Fibroblast of pulmonary artery (primary cell): ENCODE measurements at regions not wholly inside any gene's neighbourhood (a gene's known extent, or its start where the extent isn't known, plus 50 kb on each side); places are given as distances from the start of the nearest gene placed in this dataset.

Experiments
- DNase-seq: peaks from one replicate; pipeline ENCODE4 v3.0.0-alpha.2; 2010; ENCODE audit warnings: low read depth
- H3K4me3 ChIP-seq: replicated peaks from 2 replicates; pipeline ENCODE4 v1.5.1; 2011; ENCODE audit warnings: low read depth, mild to moderate bottlenecking, control low read depth, low read length, moderate library complexity
- TF ChIP-seq, protein P1 (sequence below): IDR thresholded peaks from 2 replicates; pipeline ENCODE4 v1.5.1; 2011; ENCODE audit warnings: mild to moderate bottlenecking, control low read depth, low read length, inconsistent platforms; ENCODE audit errors: missing control alignments

DNA sequence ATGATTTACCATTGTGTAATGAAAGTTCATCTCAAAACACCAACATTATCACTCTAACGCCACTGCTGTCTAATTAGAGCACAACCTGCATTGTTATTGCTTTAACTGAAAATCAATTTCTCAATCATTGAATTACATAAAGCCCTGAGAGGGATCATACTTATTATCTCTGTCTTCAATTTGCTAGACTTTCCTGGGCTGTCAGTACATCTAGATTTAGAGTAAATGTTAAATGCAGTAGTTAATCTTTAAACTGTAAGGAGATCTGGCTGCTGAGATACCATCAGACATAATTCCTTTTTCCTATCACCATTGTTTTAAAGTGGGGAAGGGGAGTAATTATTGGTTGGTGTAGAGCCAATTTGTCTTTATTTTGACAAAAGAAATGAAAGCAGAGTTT lies 1995.1 kb downstream of the MRPL39 start:
- no peak overlapping the region for H3K4me3 ChIP-seq
- TF ChIP-seq, protein P1, sequence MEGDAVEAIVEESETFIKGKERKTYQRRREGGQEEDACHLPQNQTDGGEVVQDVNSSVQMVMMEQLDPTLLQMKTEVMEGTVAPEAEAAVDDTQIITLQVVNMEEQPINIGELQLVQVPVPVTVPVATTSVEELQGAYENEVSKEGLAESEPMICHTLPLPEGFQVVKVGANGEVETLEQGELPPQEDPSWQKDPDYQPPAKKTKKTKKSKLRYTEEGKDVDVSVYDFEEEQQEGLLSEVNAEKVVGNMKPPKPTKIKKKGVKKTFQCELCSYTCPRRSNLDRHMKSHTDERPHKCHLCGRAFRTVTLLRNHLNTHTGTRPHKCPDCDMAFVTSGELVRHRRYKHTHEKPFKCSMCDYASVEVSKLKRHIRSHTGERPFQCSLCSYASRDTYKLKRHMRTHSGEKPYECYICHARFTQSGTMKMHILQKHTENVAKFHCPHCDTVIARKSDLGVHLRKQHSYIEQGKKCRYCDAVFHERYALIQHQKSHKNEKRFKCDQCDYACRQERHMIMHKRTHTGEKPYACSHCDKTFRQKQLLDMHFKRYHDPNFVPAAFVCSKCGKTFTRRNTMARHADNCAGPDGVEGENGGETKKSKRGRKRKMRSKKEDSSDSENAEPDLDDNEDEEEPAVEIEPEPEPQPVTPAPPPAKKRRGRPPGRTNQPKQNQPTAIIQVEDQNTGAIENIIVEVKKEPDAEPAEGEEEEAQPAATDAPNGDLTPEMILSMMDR, result no peak
- no peak for DNase-seq

DNA sequence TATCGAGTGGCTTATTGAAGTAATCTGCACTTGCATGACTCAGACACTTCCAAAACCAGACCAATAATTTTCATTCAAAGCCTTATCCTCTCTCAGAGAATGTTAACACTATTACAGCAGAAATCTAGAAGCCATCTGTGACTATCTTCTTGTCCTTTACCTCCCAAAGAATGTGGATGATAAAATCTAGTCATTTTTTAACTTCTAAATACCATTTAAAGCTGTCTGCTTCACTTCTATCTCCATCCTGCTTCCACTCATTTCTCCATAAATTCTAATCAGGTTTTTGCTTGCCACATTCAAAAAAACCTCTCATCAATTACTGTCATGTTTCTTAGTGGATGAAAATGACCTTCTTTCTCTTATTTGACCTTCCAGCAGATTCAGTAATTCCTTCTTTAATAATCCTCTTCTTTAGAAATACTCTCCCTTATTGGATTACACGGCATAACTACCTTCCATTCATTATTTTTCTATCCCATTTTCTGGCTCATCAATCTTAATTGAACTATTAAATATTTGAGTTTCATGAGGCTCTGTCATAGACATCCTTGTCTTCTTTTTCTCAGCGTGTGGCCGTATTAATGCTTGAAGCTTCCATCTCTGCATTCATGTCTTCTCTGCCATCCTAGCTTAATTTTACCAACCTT lies 1999.4 kb downstream of the MRPL39 start:
- TF ChIP-seq, protein P1, result no peak
- no peak for DNase-seq
- H3K4me3 ChIP-seq, result no peak overlapping the region

- H3K4me3 ChIP-seq, result no peak overlapping the region
- no peak for DNase-seq
- TF ChIP-seq, protein P1, result no peak
Observed at GRCh38 chr21:23601549-23601948, 2005.7 kb downstream of the MRPL39 start.

DNA sequence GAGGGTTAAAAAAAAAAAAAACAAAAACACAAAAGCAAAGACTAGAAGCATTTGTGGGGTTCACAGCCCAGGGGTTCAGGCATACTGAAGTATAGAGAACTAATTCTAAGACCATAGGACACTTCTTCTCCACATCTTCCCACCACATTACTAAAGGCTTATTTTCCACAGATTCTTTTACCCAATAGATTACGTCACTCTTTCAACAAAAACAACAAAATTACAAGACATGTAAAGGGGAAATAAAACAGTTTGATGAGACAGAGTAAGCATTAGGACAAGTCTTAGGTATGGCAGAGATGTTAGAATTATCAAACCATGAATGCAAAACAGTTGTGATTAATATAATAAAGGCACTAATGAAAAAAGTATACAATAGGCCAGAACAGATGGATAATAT lies 2013.7 kb downstream of the MRPL39 start:
- TF ChIP-seq, protein P1, result no peak
- H3K4me3 ChIP-seq, result no peak overlapping the region
- no peak for DNase-seq

DNA sequence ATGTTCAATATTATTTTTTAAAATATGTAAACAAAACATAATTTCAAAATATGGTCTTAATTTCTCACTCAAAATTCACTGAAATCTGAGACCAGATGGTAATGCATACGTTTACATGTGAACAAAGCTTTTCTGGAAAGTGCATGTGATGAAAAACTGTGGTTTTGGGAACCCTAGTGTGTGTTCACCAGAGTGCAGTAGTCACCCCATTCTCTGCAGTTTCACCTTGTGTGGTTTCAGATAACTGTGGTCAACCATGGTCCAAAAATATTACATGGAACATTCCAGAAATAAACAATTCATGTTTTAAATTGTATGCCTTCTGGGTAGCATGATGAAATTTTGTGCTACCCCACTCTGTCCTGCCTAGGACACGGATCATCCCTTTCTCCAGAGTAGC lies 2021.9 kb downstream of the MRPL39 start:
- H3K4me3 ChIP-seq, result no peak overlapping the region
- DNase-seq, result no peak
- TF ChIP-seq, protein P1, result no peak

- TF ChIP-seq, protein P1, result no peak
- no peak overlapping the region for H3K4me3 ChIP-seq
- DNase-seq, result no peak
Observed at GRCh38 chr21:23579573-23579972, 2027.7 kb downstream of the MRPL39 start.

DNA sequence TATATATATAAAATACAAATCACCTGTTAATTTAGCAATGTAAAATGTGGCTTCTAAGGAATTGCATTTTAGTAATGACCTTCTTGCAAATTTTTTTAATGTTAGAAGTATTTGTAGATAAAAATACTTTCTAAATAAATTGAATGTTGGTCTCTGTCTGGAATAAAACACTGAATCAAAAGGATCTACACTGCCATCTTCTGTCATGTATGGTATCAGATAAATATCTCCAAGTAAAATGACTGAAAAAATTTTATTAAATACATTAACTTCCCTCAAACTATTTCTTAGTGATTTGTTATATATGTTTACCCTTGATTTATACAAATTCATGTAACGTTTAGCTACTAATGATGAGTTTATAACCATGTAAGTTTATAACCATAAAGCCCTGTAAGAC lies 2029.3 kb downstream of the MRPL39 start:
- H3K4me3 ChIP-seq, result no peak overlapping the region
- TF ChIP-seq, protein P1, result no peak
- no peak for DNase-seq
